ENCODE measurements at regions not wholly inside any gene's neighbourhood (a gene's known extent, or its start where the extent isn't known, plus 50 kb on each side); places are given as distances from the start of the nearest gene placed in this dataset.

DNA sequence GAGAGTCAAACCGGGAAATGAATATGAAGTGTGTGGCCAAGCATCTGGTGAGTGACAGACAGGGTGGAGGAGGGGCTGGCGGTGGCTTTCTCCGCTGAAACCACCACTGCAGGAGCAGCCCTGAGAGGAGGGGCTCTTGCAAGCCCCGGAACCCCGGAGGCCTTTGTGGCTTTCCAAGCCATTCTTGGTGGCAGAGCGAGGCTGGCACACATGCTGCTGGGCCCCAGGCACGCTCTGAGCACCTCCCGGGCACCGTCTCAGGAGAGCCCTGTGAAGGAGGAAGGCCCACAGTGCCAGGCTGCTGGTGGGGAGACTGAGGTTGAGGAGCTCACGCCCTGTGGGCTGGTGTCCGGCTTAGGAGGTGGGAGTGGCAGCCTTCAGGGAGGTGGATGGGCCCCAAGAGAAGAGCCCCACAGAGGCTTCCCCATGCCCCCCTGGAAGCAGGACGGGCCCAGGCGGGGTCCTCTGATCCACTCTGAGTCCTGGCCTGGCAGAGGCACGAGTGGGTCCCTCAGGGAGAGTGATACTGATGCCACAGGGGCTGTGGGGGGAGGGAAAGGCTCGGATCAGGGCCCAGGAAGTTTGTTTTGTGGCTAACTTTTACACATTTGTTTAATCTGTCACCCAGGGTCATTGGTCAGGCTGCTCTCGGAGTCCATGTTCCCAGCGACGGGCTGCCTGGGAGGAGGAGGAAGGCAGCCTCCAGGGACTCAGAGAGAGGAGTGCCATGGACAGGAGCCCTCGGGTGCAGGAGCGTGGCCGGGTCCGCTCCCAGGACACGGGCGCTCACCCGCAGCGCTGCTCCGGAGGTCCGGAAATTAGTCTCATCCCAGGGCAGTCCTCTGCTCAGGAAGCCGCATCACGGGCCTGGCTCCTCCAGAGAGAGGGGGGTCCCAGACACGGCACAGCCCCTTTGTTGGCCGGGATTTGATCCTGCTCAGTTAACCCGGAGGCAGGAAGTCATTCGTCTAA lies 170.7 kb downstream of the ERMARD start:
- Histone ChIP-seq H3K27ac (no peak overlapping the region), H3K4me1 (ENCODE audit: low read depth) (no peaks in the 10 kb centered on the region), H3K36me3 (no peaks in the 10 kb centered on the region), H3K27me3 (no peaks in the 10 kb centered on the region), H3K4me3 (no peak overlapping the region), H3K9me3 (ENCODE audit: low read depth) (no peaks in the 10 kb centered on the region)
- TF ChIP-seq, protein P1, sequence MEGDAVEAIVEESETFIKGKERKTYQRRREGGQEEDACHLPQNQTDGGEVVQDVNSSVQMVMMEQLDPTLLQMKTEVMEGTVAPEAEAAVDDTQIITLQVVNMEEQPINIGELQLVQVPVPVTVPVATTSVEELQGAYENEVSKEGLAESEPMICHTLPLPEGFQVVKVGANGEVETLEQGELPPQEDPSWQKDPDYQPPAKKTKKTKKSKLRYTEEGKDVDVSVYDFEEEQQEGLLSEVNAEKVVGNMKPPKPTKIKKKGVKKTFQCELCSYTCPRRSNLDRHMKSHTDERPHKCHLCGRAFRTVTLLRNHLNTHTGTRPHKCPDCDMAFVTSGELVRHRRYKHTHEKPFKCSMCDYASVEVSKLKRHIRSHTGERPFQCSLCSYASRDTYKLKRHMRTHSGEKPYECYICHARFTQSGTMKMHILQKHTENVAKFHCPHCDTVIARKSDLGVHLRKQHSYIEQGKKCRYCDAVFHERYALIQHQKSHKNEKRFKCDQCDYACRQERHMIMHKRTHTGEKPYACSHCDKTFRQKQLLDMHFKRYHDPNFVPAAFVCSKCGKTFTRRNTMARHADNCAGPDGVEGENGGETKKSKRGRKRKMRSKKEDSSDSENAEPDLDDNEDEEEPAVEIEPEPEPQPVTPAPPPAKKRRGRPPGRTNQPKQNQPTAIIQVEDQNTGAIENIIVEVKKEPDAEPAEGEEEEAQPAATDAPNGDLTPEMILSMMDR (IDR thresholded peaks at IDR 0.05; ENCODE audit: low read depth, low read length): no peak
- DNase-seq (ENCODE audit: low read depth in 1 of 2, low spot score in 1 of 2): no peak

DNA sequence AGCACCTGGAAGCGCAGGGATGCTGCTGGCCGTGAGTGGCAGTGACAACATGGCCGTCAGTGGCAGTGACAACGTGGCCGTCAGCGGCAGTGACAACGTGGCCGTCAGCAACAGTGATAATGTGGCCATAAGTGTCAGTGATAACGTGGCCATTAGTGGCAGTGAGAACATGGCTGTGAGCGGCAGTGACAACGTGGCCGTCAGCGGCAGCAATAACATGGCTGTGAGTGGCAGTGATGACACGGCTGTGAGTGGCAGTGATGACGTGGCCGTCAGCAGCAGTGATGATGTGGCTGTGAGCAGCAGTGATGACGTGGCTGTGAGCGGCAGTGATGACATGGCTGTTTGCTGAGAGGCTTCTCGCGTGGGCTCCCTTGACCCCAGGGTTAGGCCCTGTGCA lies 169.8 kb downstream of the ERMARD start:
- Histone ChIP-seq H3K27ac (no peak overlapping the region), H3K27me3 (no peaks in the 10 kb centered on the region), H3K36me3 (no peaks in the 10 kb centered on the region), H3K4me1 (ENCODE audit: low read depth) (no peaks in the 10 kb centered on the region), H3K4me3 (no peak overlapping the region), H3K9me3 (ENCODE audit: low read depth) (no peaks in the 10 kb centered on the region)
- TF ChIP-seq, protein P1 (IDR thresholded peaks at IDR 0.05; ENCODE audit: low read depth, low read length): no peak
- DNase-seq (ENCODE audit: low read depth in 1 of 2, low spot score in 1 of 2): no peak

DNA sequence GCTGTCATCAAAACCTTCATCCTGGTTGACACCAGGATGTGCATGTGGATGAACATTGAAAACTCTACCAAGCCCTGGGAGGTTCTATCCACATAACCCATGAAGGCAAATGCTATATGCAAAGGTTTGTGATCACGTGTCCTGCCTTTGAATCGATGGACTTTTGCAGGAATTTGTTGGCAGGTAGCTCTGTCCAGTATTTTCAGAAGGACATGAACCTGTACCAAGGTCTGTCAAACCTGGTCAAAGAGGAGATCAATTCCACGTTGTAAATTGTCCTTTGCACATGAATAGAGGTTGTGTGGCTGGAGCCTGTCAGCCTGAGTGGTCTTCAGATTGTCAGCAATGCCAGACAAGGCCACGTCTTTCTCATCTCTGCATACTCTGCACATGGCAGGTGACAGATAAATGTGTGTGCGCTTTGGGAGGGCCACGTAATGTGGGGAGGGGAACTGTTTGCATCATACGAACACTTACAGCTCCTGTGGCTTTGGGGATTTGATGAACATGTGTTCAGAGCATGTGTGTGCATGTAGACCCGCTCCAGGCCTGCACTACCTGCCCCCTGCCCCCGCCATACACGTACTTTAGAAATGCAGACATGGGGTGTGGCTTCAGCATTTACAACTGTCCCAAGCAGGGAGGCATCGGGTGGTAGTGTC lies 169.1 kb downstream of the ERMARD start:
- H3K27ac ChIP-seq: no peak overlapping the region
- TF ChIP-seq, protein P1 (IDR thresholded peaks at IDR 0.05; ENCODE audit: low read depth, low read length): no peak

DNA sequence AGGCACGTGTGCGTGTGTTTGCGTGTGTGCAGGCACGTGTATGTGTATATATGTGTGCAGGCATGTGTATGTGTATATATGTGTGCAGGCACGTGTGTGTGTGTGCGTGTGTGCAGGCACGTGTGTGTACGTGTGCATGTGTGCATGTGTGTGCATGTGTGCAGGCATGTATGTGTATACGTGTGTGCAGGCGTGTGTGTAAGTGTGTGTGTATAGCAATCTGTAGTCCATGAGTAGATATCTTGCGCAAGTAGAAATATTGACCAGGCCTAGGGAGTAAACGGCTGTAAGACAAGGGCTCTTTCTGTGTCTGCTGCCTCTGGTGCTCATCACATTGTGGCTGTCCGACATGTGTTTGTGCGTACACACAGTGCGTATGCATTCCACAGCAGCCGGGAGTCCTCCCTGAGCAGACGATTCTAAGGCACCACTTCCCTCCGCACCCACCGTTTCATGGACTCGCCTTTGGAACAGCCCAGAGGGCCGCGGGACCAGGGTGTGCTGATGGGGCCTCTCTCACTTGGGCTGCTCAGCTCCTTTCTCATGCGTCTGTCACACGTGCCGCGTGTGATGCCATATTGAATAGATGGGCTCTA lies 167.6 kb downstream of the ERMARD start:
- H3K9me3 ChIP-seq (ENCODE audit: low read depth): no peaks in the 10 kb centered on the region
- no peaks in the 10 kb centered on the region for H3K4me1 ChIP-seq (ENCODE audit: low read depth)
- no peaks in the 10 kb centered on the region for H3K36me3 ChIP-seq
- TF ChIP-seq, protein P1 (IDR thresholded peaks at IDR 0.05; ENCODE audit: low read depth, low read length): no peak
- H3K4me3 ChIP-seq: no peak overlapping the region
- no peaks in the 10 kb centered on the region for H3K27me3 ChIP-seq
- H3K27ac ChIP-seq: no peak overlapping the region
- DNase-seq (ENCODE audit: low read depth in 1 of 2, low spot score in 1 of 2): no peak

More for the DNA sequence above, 169.1 kb downstream of the ERMARD start:
- DNase-seq (ENCODE audit: low read depth in 1 of 2, low spot score in 1 of 2): no peak
- Histone ChIP-seq H3K9me3 (ENCODE audit: low read depth) (no peaks in the 10 kb centered on the region), H3K4me3 (no peak overlapping the region), H3K27me3 (no peaks in the 10 kb centered on the region), H3K4me1 (ENCODE audit: low read depth) (no peaks in the 10 kb centered on the region), H3K36me3 (no peaks in the 10 kb centered on the region)

DNA sequence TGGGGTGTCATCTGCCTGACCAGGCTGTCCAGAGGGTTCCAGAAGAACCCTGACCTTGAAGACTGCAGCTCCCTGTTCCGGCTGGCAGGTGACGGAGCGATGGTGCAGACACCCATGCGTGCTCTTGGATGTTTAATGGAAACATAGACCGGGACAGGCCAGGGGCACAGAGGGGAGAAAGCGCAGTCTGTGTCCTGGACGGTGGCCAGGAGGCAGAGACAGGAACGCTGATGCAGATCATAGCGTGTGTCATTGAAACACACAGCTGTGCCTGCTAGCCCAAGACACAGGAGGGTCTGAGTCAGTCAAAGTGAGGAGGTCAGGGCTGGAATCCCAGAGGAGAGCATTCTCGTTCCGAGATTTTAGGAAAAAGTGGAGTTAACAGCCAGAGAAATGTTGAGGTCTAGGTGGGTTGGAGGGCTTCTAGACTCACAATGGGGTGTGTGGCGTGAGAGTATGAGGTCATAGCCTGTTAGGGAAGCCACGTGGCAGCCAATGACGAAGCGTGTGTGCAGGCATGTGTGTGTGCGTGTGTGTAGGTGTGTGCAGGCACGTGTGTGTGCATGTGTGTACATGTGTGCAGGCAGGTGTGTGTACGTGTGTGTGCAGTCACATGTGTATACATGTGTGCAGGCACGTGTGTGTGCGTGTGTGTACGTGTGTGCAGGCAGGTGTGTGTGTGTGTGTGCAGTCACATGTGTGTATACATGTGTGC lies 167.0 kb downstream of the ERMARD start:
- Histone ChIP-seq H3K27me3 (no peaks in the 10 kb centered on the region), H3K27ac (no peak overlapping the region), H3K9me3 (ENCODE audit: low read depth) (no peaks in the 10 kb centered on the region), H3K4me3 (no peak overlapping the region), H3K4me1 (ENCODE audit: low read depth) (no peaks in the 10 kb centered on the region), H3K36me3 (no peaks in the 10 kb centered on the region)
- TF ChIP-seq, protein P1 (IDR thresholded peaks at IDR 0.05; ENCODE audit: low read depth, low read length): no peak
- DNase-seq (ENCODE audit: low read depth in 1 of 2, low spot score in 1 of 2): no peak
